ENCODE measurements at regions not wholly inside any gene's neighbourhood (a gene's known extent, or its start where the extent isn't known, plus 50 kb on each side); places are given as distances from the start of the nearest gene placed in this dataset.
"Not testable (repeated sequence)": the region's sequence is repeated elsewhere in the genome, so short reads cannot be mapped to it uniquely, and the experiment has no call there.

DNA sequence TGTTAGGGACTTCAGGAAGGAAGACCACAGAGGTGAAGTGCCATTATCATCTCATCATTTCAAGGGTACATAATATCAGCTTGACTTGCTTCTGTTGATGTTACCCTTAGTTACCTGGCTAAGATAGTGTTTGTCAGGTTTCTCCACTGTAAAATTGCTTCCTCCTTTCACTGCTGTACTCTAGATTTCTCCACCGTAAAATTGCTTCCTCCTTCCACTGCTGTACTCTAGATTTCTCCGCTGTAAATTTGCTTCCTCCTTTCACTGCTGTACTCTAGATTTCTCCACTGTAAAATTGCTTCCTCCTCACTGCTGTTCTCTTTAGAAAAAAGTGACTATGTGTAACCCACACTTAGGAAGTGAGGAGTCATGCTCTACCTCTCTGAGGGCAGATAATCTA, 1460.3 kb downstream of the SUCLG1 start:
- Histone ChIP-seq H3K27me3 (replicated peaks; ENCODE audit: control insufficient read depth, insufficient read depth, low read length) (no peaks in the 10 kb centered on the region), H3K9ac (ENCODE audit: low read length) (no peak overlapping the region), H3K36me3 (ENCODE audit: control insufficient read depth, insufficient read depth, low read length, severe bottlenecking) (no peaks in the 10 kb centered on the region), H3K4me1 (ENCODE audit: control insufficient read depth, insufficient read depth, low read length) (no peaks in the 10 kb centered on the region), H3K4me3 (ENCODE audit: low read length) (no peak overlapping the region), H3K9me3 (ENCODE audit: control insufficient read depth, low read length) (no peaks in the 10 kb centered on the region)
- no peak for DNase-seq (ENCODE audit: low read depth)

DNA sequence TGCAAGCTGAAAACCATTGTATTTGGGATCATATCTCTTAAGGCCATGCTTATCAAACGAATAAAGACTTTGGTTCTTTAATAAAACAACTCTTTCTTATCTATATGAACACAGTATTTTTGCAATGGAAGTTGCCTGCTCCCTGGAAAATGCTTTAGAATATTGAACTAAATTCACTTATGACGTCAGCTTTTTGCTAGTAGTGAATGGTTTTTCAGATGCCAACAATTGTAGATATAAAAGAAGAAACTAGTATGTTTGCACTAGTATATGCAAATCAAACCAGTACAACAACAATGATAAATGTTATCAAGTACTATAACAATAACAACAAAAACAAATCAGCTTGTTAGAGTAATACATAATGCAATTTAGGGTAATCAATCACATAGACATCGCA, 1462.9 kb downstream of the SUCLG1 start:
- H3K36me3 ChIP-seq (ENCODE audit: control insufficient read depth, insufficient read depth, low read length, severe bottlenecking), result no peaks in the 10 kb centered on the region
- no peaks in the 10 kb centered on the region for H3K9me3 ChIP-seq (ENCODE audit: control insufficient read depth, low read length)
- H3K4me3 ChIP-seq (ENCODE audit: low read length), result no peak overlapping the region
- H3K9ac ChIP-seq (ENCODE audit: low read length), result no peak overlapping the region
- no peaks in the 10 kb centered on the region for H3K4me1 ChIP-seq (ENCODE audit: control insufficient read depth, insufficient read depth, low read length)
- no peaks in the 10 kb centered on the region for H3K27me3 ChIP-seq (replicated peaks; ENCODE audit: control insufficient read depth, insufficient read depth, low read length)
- DNase-seq (ENCODE audit: low read depth), result no peak

DNA sequence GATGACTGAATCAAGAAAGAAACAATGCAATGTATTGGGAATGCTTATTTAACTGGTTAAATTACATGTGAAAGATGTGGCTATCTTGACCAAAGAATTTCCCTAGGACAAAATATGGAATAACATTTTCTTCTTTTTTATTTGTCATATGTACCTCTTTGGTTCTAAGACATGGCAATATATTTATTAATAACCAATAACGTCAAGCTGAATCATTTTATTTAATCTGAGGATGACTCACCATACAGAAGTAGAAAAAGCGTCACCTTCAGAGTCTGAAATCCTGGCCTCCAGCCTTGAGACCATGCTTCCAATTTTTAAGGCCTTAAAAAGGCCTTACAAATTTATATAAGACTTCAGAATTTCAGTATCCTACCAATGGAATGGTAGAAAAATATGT, 1464.9 kb downstream of the SUCLG1 start:
- H3K4me3 ChIP-seq (ENCODE audit: low read length), result no peak overlapping the region
- no peaks in the 10 kb centered on the region for H3K27me3 ChIP-seq (replicated peaks; ENCODE audit: control insufficient read depth, insufficient read depth, low read length)
- no peak for DNase-seq (ENCODE audit: low read depth)
- H3K4me1 ChIP-seq (ENCODE audit: control insufficient read depth, insufficient read depth, low read length), result no peaks in the 10 kb centered on the region
- H3K9me3 ChIP-seq (ENCODE audit: control insufficient read depth, low read length), result no peaks in the 10 kb centered on the region
- no peak overlapping the region for H3K9ac ChIP-seq (ENCODE audit: low read length)
- H3K36me3 ChIP-seq (ENCODE audit: control insufficient read depth, insufficient read depth, low read length, severe bottlenecking), result no peaks in the 10 kb centered on the region

DNA sequence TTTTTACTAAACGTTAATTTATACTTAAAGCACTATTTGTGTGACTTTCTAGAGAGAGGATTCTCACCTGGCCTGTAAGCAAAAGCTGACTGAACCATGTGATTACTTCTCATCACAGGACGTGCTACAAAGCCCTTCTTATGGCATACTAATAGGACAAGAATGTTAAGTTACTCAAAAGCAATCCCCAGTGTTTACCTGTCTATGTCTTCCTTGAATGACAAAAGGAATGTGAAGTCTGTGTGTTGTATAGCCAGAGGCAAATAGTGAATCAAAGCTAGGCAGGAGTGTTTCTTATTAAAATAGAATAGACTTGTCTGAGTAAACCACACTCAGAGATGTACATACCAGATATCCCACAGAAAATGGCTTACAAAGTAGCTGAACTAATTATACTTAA, 1465.5 kb downstream of the SUCLG1 start:
- no peaks in the 10 kb centered on the region for H3K4me1 ChIP-seq (ENCODE audit: control insufficient read depth, insufficient read depth, low read length)
- no peaks in the 10 kb centered on the region for H3K36me3 ChIP-seq (ENCODE audit: control insufficient read depth, insufficient read depth, low read length, severe bottlenecking)
- no peaks in the 10 kb centered on the region for H3K9me3 ChIP-seq (ENCODE audit: control insufficient read depth, low read length)
- no peak overlapping the region for H3K4me3 ChIP-seq (ENCODE audit: low read length)
- no peaks in the 10 kb centered on the region for H3K27me3 ChIP-seq (replicated peaks; ENCODE audit: control insufficient read depth, insufficient read depth, low read length)
- H3K9ac ChIP-seq (ENCODE audit: low read length), result no peak overlapping the region
- peak; percentile 34 for DNase-seq (ENCODE audit: low read depth)

DNA sequence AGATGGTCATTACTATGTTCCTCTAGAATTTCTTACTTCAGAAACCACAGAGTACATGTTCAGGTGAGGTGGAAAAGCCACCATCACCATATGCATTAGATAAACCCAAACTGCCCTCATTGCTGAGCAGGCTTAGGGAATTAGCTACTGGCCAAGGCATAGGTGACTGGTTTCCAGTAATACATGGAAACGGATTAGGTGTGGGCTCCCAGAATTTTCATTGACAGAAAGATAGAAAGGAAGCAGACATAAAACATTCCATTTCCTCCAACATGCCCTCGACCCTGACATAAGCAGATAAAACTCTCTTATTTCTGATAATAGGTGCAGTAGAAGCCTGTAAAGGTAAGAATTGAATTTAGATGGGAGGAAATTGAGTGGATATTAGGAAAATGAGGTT, 1466.1 kb downstream of the SUCLG1 start:
- H3K9ac ChIP-seq (ENCODE audit: low read length), result no peak overlapping the region
- no peak overlapping the region for H3K4me3 ChIP-seq (ENCODE audit: low read length)
- no peaks in the 10 kb centered on the region for H3K9me3 ChIP-seq (ENCODE audit: control insufficient read depth, low read length)
- no peaks in the 10 kb centered on the region for H3K4me1 ChIP-seq (ENCODE audit: control insufficient read depth, insufficient read depth, low read length)
- no peaks in the 10 kb centered on the region for H3K36me3 ChIP-seq (ENCODE audit: control insufficient read depth, insufficient read depth, low read length, severe bottlenecking)
- DNase-seq (ENCODE audit: low read depth), result no peak
- H3K27me3 ChIP-seq (replicated peaks; ENCODE audit: control insufficient read depth, insufficient read depth, low read length), result no peaks in the 10 kb centered on the region

DNA sequence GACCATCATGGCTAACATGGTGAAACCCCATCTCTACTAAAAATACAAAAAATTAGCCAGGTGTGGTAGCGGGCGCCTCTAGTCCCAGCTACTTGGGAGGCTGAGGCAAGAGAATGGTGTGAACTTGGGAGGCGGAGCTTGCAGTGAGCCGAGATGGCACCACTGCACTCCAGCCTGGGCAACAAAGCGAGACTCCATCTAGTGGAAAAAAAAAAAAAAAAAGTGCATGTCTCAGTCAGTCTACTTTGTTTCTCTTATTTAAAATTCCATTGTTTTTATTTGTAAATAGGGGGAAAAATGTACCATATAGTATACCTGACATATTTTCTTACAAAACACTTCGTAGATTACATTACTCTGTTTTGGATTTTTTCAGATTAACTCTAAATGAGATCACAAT, 1471.4 kb downstream of the SUCLG1 start:
- not testable (repeated sequence) for H3K4me1 ChIP-seq (ENCODE audit: control insufficient read depth, insufficient read depth, low read length); H3K9me3 ChIP-seq (ENCODE audit: control insufficient read depth, low read length); DNase-seq (ENCODE audit: low read depth); H3K9ac ChIP-seq (ENCODE audit: low read length); H3K27me3 ChIP-seq (replicated peaks; ENCODE audit: control insufficient read depth, insufficient read depth, low read length); H3K36me3 ChIP-seq (ENCODE audit: control insufficient read depth, insufficient read depth, low read length, severe bottlenecking); H3K4me3 ChIP-seq (ENCODE audit: low read length)

DNA sequence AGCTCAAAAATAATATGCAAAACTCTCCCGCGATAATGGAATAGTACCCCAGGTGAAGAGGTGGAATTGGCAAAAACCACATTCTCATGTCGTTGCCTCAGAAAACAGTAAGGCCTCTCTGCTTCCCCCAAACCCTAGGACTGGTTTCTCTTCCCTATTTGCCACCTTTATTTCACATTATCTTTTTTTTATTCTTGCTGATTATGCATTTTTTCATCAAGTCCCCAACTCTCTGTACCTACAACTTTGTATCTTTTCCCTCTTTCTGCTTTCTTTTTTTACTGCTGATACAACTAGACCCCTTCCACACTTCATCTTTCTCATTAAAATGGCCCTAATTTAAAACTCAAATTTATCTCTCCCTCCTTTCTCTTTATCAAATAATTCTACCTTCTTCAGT, 1472.2 kb downstream of the SUCLG1 start:
- Histone ChIP-seq H3K36me3 (ENCODE audit: control insufficient read depth, insufficient read depth, low read length, severe bottlenecking) (no peaks in the 10 kb centered on the region), H3K27me3 (replicated peaks; ENCODE audit: control insufficient read depth, insufficient read depth, low read length) (no peaks in the 10 kb centered on the region), H3K9ac (ENCODE audit: low read length) (no peak overlapping the region), H3K4me3 (ENCODE audit: low read length) (no peak overlapping the region), H3K9me3 (ENCODE audit: control insufficient read depth, low read length) (no peaks in the 10 kb centered on the region), H3K4me1 (ENCODE audit: control insufficient read depth, insufficient read depth, low read length) (no peaks in the 10 kb centered on the region)
- no peak for DNase-seq (ENCODE audit: low read depth)

DNA sequence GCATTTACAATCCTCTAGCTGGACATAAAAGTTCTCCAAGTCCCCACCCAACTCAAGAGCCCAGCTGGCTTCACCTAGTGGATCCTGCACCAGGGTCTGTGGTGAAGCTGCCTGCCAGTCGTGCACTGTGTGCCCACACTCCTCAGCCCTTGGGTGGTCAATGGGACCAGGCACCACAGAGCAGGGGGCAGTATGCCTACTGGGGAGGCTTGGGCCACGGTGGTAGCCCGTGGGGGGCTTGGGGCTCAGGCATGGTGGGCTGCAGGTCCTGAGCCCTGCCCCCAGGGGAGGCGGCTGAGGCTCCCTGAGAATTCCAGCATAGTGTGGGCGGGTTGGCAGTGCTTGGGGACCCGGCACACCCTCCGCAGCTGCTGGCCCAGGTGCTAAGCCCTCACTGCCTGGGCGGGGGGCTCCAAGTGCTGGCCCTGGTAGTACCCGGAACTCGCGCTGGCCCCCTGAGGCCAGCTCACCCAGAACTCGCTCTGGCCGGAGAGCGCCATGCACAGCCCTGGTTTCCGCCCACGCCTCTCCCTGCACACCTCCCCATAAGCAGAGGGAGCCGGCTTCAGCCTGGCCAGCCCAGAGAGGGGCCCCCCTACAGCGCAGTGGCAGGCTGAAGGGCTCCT, 1473.4 kb downstream of the SUCLG1 start:
- no peak for DNase-seq (ENCODE audit: low read depth)
- no peak overlapping the region for H3K9ac ChIP-seq (ENCODE audit: low read length)

DNA sequence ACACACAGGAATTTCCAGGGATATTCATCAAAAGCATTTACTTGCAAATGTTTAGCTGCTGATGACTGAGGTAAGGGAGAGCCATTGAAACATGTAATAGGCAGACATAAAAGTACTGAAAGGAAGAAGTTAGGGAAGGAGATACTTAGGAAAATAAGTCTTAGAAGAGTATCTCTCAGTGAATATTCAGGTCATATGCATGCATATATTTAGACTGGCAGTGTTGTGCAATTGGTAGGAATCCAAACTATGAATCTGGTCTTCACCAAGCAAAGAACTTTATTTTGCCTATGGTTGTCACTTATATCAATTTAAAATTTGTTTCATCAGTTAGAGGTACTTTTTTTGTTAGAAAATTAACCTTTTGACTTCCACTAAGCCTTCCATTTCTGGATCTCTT, 1490.7 kb downstream of the SUCLG1 start:
- no peak overlapping the region for H3K4me3 ChIP-seq (ENCODE audit: low read length)
- peak; percentile 61 for DNase-seq (ENCODE audit: low read depth)
- no peaks in the 10 kb centered on the region for H3K4me1 ChIP-seq (ENCODE audit: control insufficient read depth, insufficient read depth, low read length)
- H3K9ac ChIP-seq (ENCODE audit: low read length), result no peak overlapping the region
- H3K27me3 ChIP-seq (replicated peaks; ENCODE audit: control insufficient read depth, insufficient read depth, low read length), result no peaks in the 10 kb centered on the region
- no peaks in the 10 kb centered on the region for H3K36me3 ChIP-seq (ENCODE audit: control insufficient read depth, insufficient read depth, low read length, severe bottlenecking)
- H3K9me3 ChIP-seq (ENCODE audit: control insufficient read depth, low read length), result peaks cover 12% of the 10 kb centered on the region

More for the DNA sequence above, 1473.4 kb downstream of the SUCLG1 start:
- Histone ChIP-seq H3K27me3 (replicated peaks; ENCODE audit: control insufficient read depth, insufficient read depth, low read length) (no peaks in the 10 kb centered on the region), H3K36me3 (ENCODE audit: control insufficient read depth, insufficient read depth, low read length, severe bottlenecking) (no peaks in the 10 kb centered on the region), H3K9me3 (ENCODE audit: control insufficient read depth, low read length) (peaks cover 4% of the 10 kb centered on the region), H3K4me3 (ENCODE audit: low read length) (no peak overlapping the region), H3K4me1 (ENCODE audit: control insufficient read depth, insufficient read depth, low read length) (no peaks in the 10 kb centered on the region)

DNA sequence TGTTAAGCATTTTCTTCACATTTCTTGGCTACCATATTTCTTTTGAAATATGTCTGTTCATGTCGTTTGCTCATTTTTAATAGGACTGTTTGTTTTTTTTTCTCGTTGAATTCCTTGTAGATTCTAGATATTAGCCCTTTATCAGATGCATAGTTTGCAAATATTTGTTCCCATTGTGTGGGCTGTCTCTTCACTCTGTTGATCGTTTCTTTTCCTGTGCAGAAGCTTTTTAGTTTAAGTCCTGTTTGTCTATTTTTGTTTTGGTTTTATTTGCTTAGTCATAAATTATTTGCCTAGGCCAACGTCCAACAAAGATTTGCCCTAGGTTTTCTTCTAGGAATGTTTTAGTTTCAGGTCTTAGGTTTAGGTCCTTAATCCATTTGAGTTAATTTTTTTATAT, 1494.7 kb downstream of the SUCLG1 start:
- no peak for DNase-seq (ENCODE audit: low read depth)
- Histone ChIP-seq H3K36me3 (ENCODE audit: control insufficient read depth, insufficient read depth, low read length, severe bottlenecking) (no peaks in the 10 kb centered on the region), H3K9ac (ENCODE audit: low read length) (no peak overlapping the region), H3K27me3 (replicated peaks; ENCODE audit: control insufficient read depth, insufficient read depth, low read length) (no peaks in the 10 kb centered on the region), H3K4me3 (ENCODE audit: low read length) (no peak overlapping the region), H3K9me3 (ENCODE audit: control insufficient read depth, low read length) (peaks cover 12% of the 10 kb centered on the region), H3K4me1 (ENCODE audit: control insufficient read depth, insufficient read depth, low read length) (no peaks in the 10 kb centered on the region)

DNA sequence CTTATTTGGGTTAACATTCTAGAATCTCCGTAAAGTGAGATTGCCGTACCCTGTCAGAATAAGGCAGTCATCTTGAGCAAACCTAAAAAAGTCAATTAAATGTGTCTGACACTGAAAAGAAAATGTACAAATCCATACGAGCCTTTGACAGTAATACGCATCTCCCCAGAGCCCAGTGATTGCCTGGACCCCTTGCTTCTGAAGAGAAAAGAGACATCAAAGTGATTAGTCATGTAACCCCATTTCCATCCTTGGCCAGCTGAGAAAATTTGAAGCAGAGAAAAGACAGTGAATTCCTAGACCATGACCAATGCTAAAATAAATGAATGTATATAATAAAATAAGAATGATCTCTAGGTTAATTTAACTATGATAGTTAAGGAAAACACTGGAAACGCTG, 1499.4 kb downstream of the SUCLG1 start:
- no peaks in the 10 kb centered on the region for H3K36me3 ChIP-seq (ENCODE audit: control insufficient read depth, insufficient read depth, low read length, severe bottlenecking)
- H3K9ac ChIP-seq (ENCODE audit: low read length), result no peak overlapping the region

DNA sequence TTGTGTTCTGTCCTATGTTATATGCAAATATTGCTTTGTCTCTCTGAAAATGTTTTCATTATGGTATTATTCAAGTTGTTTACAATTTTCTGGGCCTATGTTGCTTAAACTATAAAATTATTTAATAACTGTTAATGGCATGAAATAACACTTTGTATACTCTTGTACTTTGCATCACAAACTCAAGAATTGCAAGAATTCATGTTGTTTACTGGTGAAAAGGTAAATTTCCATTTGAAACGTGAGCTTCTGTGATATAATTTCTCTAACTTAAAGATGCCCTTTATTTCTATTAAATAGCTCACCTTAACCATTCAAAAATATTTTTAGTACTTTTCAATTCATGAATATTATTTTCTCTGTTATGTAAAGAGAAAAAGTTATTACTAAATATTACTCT, 1504.2 kb downstream of the SUCLG1 start:
- H3K4me3 ChIP-seq (ENCODE audit: low read length), result no peak overlapping the region
- H3K9ac ChIP-seq (ENCODE audit: low read length), result no peak overlapping the region
- no peaks in the 10 kb centered on the region for H3K9me3 ChIP-seq (ENCODE audit: control insufficient read depth, low read length)
- H3K27me3 ChIP-seq (replicated peaks; ENCODE audit: control insufficient read depth, insufficient read depth, low read length), result no peaks in the 10 kb centered on the region
- no peaks in the 10 kb centered on the region for H3K4me1 ChIP-seq (ENCODE audit: control insufficient read depth, insufficient read depth, low read length)
- H3K36me3 ChIP-seq (ENCODE audit: control insufficient read depth, insufficient read depth, low read length, severe bottlenecking), result no peaks in the 10 kb centered on the region
- no peak for DNase-seq (ENCODE audit: low read depth)

More for the DNA sequence above, 1499.4 kb downstream of the SUCLG1 start:
- H3K4me3 ChIP-seq (ENCODE audit: low read length), result no peak overlapping the region
- no peaks in the 10 kb centered on the region for H3K4me1 ChIP-seq (ENCODE audit: control insufficient read depth, insufficient read depth, low read length)
- no peak for DNase-seq (ENCODE audit: low read depth)
- H3K9me3 ChIP-seq (ENCODE audit: control insufficient read depth, low read length), result peaks cover 9% of the 10 kb centered on the region
- H3K27me3 ChIP-seq (replicated peaks; ENCODE audit: control insufficient read depth, insufficient read depth, low read length), result no peaks in the 10 kb centered on the region
